22Rv1 (cell line): ENCODE measurements at regions not wholly inside any gene's neighbourhood (a gene's known extent, or its start where the extent isn't known, plus 50 kb on each side); places are given as distances from the start of the nearest gene placed in this dataset.

Experiments used
- H3K27ac ChIP-seq: fragments of 450-650 bp; 2 replicates; pipeline ENCODE4 v1.5.1; 2017
- ZFX ChIP-seq: fragments of 450-650 bp; IDR thresholded peaks from 2 replicates; pipeline ENCODE4 v1.6.1; 2017; ENCODE audit warnings: antibody characterized with exemption, borderline replicate concordance
- TF ChIP-seq, protein P1 (sequence below): fragments of 450-650 bp; IDR thresholded peaks from 2 replicates; pipeline ENCODE4 v1.5.1; 2017; ENCODE audit warnings: mild to moderate bottlenecking

DNA sequence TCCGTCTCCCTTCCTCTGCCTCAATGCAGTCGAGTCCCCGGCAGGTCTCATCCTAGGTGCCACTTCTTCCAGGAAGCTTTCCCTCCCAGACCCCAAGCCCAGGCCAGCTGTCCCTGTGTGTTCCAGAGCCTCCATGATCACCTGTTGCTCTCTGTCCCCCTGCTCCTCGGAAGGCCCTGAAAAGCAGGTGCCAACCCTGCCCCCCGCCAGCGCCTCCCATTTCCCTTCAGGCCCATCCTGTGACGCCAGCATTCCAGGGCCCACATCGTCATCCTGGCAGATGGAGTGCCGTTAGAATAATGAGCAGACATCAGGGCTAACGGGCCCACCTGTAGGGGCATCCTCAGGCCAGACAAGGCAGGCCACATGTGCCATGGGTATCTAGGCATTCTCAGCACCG, 253.0 kb upstream of the PPP2R2D start:
- no peak for TF ChIP-seq ZFX
- TF ChIP-seq, protein P1, sequence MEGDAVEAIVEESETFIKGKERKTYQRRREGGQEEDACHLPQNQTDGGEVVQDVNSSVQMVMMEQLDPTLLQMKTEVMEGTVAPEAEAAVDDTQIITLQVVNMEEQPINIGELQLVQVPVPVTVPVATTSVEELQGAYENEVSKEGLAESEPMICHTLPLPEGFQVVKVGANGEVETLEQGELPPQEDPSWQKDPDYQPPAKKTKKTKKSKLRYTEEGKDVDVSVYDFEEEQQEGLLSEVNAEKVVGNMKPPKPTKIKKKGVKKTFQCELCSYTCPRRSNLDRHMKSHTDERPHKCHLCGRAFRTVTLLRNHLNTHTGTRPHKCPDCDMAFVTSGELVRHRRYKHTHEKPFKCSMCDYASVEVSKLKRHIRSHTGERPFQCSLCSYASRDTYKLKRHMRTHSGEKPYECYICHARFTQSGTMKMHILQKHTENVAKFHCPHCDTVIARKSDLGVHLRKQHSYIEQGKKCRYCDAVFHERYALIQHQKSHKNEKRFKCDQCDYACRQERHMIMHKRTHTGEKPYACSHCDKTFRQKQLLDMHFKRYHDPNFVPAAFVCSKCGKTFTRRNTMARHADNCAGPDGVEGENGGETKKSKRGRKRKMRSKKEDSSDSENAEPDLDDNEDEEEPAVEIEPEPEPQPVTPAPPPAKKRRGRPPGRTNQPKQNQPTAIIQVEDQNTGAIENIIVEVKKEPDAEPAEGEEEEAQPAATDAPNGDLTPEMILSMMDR = no peak
- H3K27ac ChIP-seq = no peak overlapping the region

DNA sequence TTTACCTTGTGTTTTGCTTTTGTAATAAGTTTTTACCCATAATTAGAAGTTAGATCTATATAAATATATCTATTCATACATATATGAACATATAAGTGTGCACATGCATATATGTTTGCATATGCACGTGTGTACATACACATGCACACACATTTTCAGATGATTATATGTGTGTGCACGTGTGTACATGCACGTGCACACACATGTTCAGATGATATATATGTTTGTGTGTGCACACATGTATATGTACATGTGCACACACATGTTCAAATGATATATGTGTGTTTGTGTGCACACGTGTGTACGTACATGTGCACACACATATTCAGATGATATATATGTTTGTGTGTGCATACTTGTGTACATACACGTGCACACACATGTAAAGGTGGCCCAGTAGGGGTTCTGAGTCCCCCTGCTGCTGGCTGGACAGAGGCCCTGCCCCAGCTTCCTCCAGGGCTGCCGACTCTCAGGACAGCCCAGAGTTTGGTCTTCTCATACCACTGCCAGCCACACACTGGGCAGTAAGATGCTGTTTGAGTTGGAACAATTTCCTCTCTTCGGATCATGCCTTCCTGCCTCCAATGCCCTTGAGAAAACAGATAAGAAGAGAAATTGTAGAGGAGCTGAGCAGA, 252.3 kb upstream of the PPP2R2D start:
- H3K27ac ChIP-seq = no peak overlapping the region
- no peak for TF ChIP-seq ZFX
- TF ChIP-seq, protein P1 = no peak

DNA sequence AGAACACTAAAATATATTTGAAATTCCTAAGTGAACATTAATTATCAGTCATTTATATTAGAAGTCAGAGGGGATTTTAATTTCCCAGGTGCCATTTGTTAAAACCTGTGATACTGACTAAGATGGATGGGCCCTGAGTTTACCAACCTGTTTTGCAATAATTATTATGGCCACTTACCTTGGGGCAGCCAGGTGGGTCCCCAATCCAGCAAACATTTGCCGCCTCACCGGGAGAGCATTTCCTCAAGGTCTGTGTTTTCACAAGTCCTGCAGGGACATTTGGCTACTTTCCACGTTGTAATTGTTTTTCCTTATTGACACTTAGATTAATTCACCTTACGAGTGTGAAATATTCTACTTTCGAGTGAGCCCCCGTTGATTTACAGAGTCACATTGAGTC, 251.2 kb upstream of the PPP2R2D start:
- no peak overlapping the region for H3K27ac ChIP-seq
- TF ChIP-seq, protein P1 = no peak
- TF ChIP-seq ZFX = no peak

- TF ChIP-seq, protein P1 = no peak
- TF ChIP-seq ZFX = no peak
- H3K27ac ChIP-seq = no peak overlapping the region
Measured at GRCh38 chr10:131650169-131650705, 250.6 kb upstream of the PPP2R2D start.

DNA sequence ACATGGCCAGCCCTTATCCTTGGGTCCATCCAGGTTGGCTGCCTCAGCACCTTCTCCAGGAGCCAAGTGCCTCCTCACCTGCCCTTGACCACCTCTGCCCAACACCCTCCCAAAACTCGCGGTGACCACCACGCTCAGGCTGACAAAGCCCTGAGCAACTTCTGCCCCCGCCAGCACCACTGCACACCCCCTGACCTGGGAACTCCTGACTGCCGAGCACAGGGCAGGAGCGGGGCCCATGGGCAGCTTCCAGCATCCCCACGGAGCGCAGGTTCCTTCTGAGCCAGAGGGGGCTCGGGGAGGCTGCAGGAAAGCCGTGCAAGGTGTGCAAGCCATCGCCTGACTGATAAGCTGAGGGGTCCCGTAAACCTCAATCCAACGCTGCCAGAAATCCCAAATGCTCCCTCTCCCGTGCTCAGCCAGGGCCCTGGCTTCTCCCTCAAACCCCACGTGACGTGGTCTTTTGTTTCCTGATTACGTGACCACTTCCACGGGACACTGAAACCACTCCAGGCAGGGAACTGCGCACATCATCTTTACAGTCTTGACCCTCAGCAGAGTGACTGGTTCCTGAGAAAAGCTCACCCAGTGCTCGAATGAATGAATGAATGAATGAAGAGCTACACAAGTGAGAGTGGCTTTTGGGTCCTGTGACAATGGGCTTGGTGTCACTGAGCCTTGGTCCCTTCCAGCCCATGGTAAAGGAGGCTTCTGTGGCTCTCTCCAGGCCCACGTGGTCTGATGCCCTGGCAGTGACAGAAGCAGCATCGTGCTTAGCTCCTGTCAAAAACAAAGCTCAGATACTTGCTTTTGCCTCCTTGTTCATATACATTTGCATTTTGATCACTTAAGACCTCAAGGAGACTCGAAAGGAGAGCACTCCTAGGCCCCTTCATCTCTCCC, 249.8 kb upstream of the PPP2R2D start:
- TF ChIP-seq, protein P1 = no peak
- no peak for TF ChIP-seq ZFX
- no peak overlapping the region for H3K27ac ChIP-seq

DNA sequence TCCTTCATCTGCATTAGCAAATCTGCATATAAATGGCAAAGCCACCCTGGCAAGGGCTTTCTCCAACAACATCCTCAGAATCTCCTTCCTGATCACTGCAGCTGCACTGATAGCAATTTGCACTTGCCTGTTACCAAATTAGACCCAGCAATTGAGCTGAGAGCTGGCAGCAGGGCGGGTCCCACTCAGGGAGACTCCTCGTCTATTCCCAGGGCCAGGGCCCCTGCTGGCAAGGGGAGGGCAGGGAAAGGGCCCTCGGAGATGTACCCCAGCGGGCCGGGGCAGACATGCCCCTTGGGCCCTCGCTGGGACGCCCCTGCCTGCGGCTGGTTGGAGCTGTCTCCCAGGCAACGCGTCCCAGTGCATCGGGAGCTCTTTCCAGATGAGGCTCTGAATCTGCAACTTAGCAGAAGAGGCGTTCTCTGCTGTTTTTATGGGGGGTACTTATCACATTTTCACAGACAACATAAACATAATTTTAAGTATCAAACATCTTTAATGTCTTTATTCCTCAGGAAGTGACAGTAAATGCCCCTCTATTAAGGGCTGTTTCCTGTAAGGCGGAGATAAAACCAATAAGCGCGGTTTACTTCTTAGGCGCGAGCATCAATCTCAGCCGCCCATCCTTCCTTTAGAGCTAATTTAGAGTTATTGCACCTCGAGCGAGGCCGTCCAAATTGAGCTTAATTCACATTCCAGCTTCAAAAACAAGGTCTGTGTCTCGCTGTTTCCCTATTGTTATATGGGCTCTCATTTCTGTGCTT, 249.0 kb upstream of the PPP2R2D start:
- no peak overlapping the region for H3K27ac ChIP-seq
- TF ChIP-seq ZFX = no peak
- TF ChIP-seq, protein P1 = no peak
